NCI-H69 (cell line): ENCODE measurements at regions not wholly inside any gene's neighbourhood (a gene's known extent, or its start where the extent isn't known, plus 50 kb on each side); places are given as distances from the start of the nearest gene placed in this dataset.
A peak's percentile ranks its signal among the peaks of the same experiment; 100 is the strongest.

ENCODE experiments used
- DNase-seq: peaks from one replicate; lab custom pipeline; 2025; lab: John Stamatoyannopoulos, UW

DNA sequence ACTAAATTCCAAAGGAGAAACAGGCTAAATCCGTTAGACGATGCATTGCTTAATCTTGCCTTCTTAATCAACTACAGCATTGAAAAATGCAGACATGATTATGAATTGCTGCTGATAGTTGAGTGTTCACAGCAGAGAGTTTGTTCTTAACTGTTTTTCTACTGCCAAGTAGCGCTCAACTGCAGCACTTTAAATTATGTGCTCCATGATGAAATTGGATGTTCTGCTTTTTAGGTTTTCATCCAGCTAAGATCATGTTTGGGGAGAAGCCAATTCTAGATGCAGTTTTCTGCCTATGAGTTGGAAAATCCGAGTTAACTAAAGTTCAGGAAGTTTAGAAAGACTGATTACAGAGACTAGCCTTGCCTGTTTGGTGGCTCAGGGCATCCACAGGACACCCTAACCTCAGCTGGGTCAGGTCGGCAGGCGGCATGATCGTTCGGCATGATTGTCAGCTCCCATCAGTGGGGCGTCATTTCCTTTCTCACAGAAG, 119.4 kb upstream of the PIEZO2 start:
- no peak for DNase-seq

- no peak for DNase-seq
Observed at GRCh38 chr18:11268153-11268552, 118.8 kb upstream of the PIEZO2 start.

DNA sequence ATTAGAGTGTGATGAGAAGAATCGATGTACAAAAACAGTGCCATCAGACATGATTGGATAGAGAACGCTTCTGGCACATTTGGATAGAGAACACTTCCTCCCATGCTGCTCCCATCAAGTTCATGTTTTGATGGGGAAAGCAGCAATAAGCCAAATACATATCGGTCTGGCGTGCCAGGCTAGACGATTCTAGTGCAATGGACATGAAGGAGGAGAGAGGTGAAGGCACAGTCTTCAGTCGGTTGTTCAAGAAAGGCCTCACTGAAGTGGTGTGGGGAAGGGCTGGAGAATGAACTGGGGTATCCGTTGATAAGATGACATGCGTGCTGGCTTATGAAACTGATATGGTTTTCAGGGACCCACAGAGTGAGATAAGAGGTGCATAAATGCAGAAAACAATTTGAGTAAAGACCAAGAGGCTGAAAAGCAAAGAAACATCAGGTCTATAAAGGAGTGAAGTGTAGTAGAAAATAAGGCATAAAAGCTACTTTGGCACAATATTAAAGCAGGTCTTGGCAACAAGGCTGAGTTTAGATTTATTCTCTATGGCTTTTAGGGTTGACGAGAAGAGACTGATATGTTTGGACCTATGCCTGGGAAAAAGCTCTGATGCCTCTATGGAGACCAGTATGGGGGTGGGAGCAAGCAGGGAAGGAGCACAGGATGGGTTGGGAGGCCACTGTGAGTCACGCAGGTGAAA, 117.6 kb upstream of the PIEZO2 start:
- no peak for DNase-seq

DNA sequence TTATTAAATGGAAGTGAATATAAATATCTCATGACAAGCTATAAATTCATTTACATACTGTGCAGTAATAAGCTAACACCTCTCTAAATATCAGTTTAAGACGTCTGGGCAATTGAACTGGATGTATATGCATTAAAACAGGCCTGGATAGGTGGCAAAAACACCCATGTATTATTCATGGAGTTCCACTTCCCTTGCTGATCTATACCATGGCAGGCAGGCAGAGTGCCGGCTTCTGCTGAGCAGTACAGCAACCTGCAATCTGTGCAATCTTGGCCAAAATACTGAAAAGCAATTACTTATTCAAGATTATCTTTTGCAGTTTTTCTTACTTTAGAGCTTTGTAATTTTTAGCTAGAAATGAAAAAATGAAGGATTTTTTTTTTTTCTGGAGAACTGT, 112.1 kb upstream of the PIEZO2 start:
- no peak for DNase-seq

DNA sequence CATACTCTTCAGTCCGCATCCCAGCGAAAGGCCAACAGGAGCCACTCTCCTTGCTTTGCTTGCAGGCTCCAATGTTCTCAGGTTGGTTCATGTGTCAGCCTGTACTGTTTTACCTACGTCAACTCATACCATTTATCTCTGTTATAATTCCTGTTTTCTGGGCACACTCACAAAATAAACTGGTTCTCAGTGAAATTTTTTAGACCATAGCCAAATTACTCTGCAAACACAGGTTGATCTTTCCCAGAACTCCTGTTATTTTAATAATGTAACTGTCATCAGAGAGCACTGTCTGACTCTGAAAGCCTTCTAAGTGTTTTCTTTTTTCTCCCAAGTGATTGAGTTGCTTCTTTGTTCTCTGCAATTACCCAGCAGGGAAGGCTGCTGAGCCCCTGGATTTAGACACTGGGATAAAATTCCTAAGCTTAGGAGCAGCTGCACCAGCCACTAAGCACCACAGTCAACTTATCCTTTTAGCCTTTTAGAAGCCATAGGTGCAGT, 111.6 kb upstream of the PIEZO2 start:
- DNase-seq = peak; percentile 17

GRCh38 chr18:11259469-11260150, 110.2 kb upstream of the PIEZO2 start:
- no peak for DNase-seq

DNA sequence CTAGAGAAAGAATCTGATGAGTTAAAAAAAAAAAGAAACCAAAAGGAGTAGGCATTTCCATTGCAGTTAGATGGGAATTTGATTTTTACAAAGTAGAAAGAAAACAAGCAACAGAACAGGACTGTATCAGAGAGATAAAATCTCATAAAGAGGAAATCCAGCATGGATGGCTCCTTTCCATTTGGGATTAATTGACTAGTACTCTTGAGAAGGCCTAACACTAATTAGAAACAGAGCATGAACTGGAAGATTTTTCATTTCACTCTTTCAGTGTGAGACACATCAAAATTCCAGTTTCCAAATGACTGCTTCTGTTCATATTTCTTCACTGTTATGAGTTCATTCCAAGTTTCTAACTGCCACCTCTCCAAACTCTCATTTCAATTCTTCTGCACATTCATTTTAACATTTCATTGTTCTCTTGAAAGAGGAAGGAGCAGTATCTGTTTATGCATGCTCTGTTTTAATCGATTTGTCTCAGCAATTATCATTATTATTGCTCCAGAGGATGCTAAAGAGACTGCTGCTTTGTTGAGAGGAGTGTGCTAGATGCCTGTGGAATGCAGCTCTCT, 108.8 kb upstream of the PIEZO2 start:
- DNase-seq = no peak

DNA sequence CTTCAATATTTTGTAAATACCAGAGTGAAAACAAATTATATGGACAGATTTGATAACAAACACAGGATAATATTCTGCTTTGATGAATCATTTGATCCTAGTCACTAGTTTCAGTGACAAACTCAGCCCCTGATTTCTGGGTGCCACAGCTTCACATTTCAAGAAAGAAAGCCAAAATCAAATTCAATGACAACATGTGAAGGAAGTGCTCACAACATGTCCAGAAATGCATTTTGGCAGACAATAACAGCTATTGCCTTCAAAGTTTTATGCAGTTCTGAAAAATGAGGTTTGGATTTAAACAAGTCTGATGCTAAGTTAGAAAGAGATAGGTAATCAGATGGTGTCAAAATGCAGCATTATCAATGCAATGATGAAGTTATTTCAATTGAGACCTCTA, 106.9 kb upstream of the PIEZO2 start:
- DNase-seq = no peak

DNA sequence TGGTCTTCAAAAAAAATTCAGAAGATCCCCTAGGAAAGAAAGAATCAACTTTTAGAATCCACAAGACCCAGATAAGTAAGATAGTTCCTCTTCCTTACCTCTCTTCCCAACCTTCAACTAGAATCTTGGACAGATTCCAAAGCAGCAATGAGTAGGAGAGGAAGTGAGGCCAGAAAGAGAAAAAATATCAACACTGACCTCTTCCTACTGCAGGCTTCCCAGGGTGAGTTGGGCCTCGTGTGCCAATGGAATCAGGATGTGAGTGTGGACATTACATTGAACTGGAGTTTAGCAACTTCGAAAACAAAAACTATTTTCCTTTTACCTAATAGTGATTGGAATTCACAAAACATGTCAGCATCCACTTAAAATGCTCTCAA, 102.5 kb upstream of the PIEZO2 start:
- no peak for DNase-seq

DNA sequence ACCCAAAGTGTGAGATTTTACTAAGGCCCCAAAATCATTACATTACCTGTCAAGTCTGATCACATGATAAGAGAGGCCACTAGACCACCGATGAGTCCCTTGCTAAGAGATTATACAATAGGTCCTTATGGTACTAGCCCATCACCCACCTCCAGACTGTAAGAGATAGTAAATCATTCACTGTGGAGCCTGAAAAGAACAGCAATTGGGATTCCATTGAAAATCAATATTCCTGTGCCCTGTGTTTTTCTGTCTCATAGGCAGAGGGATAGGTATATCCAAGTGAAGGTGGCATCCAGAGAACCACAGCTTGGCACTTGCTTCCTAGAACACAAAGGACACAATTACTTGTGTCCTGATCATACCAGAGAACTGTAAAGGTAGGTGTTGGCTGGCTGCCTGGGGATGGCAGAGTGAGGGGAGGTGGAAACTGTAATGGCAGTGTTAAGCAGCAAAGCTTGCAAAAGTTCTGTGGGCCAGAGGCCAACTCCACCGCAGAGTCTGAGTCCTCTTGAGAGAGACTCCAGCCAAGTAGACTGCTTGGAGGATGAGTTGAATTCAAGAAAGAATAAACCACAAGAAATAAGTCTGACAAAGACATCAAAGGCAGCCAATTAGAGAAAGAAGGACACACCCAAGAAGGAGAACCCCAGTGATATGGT, 102.0 kb upstream of the PIEZO2 start:
- no peak for DNase-seq

GRCh38 chr18:11249391-11249790, 100.0 kb upstream of the PIEZO2 start:
- no peak for DNase-seq

DNA sequence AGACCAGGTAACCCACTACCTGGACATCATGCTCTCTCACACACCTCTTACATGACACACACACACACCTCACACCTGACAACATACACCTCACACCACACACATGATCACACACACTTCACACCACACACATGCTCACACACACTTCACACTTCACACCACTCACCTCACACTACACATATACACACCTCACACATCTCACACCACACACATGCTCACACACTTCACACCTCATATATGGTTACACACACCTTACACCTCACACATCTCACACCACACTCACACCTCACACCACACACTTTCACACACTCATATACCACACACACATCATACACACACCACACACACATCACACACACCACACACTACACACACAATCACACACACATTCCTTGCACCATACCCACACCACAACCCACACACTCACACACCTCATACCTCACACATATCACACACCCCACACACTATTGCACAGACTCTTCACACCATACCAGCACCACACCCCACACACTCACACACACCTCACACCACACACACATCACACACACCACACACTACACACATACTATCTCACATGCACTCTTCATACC, 98.1 kb upstream of the PIEZO2 start:
- DNase-seq = no peak

- DNase-seq = no peak
Observed at GRCh38 chr18:11246495-11247300, 97.3 kb upstream of the PIEZO2 start.

DNA sequence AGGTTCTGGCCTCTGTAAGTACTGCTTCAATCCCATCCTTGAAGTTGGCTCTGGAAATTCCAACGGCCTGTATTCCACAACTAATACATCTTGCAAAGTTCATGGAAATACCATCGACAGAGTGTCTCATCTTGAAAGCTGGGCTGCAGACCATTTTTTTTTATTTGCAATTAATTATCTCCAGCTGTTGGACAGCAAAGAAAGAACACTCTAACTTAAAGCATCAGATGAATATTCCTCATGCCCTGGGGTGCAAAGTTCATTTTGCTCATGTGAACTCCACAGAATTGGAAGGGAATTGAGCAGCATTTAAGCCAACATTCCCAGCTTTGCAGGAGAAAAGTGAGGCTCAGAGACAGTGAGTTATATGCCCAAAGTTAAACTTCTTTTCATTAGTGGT, 96.5 kb upstream of the PIEZO2 start:
- no peak for DNase-seq

GRCh38 chr18:11237484-11237883, 88.1 kb upstream of the PIEZO2 start:
- DNase-seq = no peak

DNA sequence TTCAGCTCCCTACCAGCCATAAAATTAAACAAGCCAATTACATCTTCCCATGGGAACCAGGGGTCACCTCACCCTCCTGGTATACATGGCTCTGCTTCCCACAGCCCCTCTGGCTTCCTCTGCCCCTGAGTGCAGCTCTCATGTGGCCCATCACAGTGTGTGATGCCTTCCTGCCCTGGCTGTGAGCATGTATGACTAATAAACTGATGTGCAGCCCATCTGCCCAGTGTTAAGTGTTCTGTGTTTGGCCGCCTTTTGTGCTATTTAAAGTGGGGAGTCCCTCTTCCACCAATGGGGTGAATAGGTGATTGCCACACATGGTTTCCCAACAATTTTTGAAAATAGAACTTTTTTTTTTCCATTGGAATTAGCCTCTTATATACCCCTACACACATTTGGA, 87.7 kb upstream of the PIEZO2 start:
- DNase-seq = no peak

GRCh38 chr18:11224153-11224552, 74.8 kb upstream of the PIEZO2 start:
- DNase-seq = peak; percentile 10

DNA sequence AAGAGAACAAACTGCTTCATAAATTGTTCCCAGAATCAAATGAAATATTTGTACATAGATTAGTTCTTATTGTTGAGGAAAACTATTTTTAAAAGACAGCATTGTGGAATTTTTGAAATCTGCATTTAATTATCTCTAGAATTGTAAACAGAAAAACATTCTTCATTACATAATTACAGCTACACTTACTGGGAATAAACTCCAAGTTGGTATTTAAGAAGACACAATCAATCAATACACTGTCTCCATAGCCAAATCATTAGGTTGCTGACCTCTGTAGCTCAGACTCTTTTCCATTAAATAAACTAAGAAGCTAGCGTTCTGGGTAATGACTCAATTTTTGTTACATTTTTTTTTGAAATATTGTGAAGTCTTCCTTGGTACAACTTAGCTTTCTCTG, 70.2 kb upstream of the PIEZO2 start:
- no peak for DNase-seq

DNA sequence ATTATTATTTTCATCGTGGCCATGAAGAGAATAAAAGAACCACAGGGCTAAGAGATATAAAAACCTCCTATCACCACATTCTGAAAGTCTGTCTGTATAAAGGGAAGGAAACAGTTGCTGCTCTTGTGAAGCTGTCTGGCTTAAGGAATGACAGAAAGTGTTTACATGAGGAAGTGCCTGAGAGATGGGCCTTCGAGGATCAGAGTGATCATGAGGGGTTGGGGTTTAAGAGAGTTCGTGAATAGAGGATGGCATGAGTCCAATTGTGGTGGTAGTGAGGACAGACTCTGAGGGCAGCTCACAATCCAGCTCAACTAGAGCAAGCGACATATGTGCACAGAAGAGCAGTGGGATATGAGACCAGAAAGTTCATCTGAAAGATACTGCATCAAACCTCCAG, 65.8 kb upstream of the PIEZO2 start:
- no peak for DNase-seq

DNA sequence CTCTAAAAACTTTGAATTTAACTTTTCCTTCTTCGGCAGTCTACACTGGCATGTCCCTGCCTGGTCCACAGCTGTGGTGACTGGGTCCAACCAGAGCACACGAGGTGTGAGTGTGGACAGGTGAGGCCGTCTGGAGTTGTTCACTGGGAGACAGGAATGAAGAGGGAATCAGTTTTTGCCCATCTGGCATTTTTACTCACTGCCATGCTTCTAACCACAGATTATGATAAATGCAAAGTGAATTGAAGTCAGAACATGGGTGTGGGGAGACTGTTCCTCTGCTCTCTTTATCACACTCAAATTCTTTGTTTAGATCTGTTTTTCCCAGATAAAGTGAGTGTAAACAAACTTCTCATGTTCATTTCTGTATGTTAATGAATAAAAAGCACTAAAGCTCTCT, 54.7 kb upstream of the PIEZO2 start:
- no peak for DNase-seq

- no peak for DNase-seq
Observed at GRCh38 chr18:11199477-11199876, 50.1 kb upstream of the PIEZO2 start.
